Stimulated activated CD8-positive, alpha-beta memory T cell treated with anti-CD3 and anti-CD28 coated beads, Interleukin-7, amount 100 ng/mL, for 48 hours (primary cell): ENCODE measurements at regions not wholly inside any gene's neighbourhood (a gene's known extent, or its start where the extent isn't known, plus 50 kb on each side); places are given as distances from the start of the nearest gene placed in this dataset.
"Not testable (repeated sequence)": the region's sequence is repeated elsewhere in the genome, so short reads cannot be mapped to it uniquely, and the experiment has no call there.

Source experiments
- DNase-seq, 2 donors: peaks; one replicate each; pipeline ENCODE4 v3.0.0-alpha.2; 2020; ENCODE audit warnings: low read depth in 1 of 2; ENCODE audit errors: extremely low read depth in 1 of 2

DNA sequence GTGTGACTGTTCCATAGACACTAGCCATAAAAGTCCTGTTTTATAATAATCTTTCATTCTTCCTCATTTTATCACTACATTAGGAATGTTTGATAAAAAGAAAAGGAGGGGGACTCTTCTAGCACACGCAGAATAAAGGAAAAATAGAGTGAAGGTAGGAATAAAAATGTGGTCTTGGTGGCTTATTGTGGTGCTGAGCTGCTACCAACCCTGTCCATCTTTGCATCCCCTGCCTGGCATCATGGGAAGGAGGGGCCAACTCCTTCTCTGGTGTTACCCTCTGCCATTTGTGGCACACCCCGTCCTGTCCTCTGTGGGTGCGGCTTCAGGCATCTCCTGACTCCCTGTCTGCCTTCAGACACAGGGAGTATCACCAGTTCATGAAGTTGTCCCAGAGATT, 104.9 kb upstream of the ZNF536 start:
- no peak for DNase-seq

DNA sequence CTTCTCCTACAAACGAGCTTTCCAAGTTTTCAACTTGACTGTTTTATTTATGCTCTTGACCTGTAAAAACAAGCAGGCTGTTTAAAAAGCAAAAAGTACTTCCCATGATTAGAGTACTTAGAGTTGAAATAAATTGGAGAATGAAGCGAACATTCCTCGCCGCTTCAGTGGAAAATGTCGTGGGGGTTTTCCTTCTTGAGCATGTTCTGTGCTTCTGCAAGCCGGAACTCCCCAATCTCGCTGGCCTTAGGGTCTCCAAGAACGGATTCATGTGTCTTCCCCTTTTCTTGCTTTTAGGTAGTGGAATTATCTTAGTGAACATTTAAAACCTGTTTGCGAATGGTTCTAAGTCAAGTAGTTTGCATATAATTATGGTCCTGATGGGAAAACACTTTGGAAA, 103.6 kb upstream of the ZNF536 start:
- no peak for DNase-seq

GRCh38 chr19:30269638-30270037, 102.5 kb upstream of the ZNF536 start:
- DNase-seq, result no peak

- DNase-seq, result no peak
Measured at GRCh38 chr19:30271816-30272215, 100.4 kb upstream of the ZNF536 start.

DNA sequence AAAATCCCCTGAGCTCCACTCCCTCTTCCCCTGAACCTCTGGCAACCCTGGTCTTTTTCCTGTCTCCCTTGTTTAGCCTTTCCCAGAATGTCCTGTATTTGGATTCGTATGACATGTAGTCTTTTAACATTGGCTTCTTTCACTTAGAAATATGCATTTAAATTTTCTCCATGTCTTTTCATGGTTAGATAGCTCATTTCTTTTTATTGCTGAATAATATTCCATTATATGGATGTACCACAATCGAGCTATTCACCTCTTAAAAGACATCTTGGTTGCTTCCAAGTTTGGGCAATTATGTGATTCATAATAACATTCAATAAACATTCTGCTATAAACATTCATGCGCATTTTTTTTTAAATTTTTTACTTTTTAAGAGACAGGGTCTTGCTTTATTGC, 99.6 kb upstream of the ZNF536 start:
- DNase-seq, result no peak

- DNase-seq, result no peak
Measured at GRCh38 chr19:30273184-30273583, 99.0 kb upstream of the ZNF536 start.

GRCh38 chr19:30274987-30275386, 97.2 kb upstream of the ZNF536 start:
- no peak for DNase-seq

GRCh38 chr19:30276011-30276882, 95.9 kb upstream of the ZNF536 start:
- DNase-seq, result no peak

DNA sequence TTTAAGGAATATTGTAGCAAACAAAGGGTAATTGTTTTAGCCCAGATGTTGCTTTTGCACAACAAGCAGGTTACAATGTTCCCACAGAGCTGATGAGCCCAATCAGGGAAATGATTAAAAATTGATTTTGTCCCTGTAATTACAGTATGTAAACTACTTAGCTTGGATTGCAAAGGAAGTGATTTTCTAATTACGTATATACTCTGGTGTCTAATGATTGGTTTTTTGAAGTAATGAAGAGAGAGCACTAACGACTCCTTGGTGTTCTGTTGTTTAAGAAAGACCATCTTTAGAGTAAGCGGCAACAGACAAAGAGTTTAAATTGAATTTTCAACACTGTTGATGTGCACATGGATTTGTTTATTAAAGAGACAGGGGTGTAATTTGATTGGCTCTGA, 95.3 kb upstream of the ZNF536 start:
- no peak for DNase-seq

- DNase-seq, result no peak
Measured at GRCh38 chr19:30277941-30278881, 94.0 kb upstream of the ZNF536 start.

- no peak for DNase-seq
Measured at GRCh38 chr19:30278882-30279254, 93.3 kb upstream of the ZNF536 start.

- DNase-seq, result no peak
Measured at GRCh38 chr19:30280018-30280417, 92.2 kb upstream of the ZNF536 start.

DNA sequence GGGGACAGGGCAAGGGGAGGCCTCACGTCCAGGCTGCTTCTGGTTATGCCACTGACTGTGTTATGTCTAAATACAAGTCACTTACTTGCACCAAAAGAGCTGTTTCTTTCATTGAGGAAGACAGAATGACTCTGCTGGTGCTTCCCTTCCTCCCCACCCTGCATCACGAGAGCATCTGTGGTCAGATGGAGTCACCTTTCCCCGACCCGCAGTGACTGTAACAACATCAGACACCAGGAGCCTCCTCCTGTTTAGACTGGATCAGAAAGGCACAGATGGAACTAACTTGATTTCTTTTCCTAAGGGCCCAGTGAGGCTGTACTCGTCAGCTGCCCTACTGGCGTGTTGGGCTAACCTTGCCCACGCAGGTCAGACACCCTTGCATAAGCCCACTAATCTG, 90.3 kb upstream of the ZNF536 start:
- no peak for DNase-seq

DNA sequence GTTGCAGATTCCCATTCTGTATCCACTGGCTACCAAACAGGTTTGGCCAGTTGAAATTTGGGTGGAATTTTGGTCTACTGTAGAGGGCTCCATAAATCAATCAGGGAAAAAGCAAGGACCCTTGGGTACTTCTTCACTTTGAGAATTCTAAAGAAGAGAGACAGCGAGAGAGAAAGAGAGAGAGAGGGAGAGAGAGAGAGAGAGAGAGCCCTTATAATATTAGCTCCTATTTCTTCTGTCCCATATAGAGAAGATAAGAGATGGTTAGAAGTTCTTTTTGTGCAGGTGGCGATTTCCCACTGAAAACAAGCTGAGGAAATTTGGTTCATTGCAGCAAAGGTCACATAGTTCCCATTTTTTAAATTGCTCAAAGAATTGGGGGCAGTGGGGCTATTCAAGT, 88.6 kb upstream of the ZNF536 start:
- DNase-seq, result no peak

GRCh38 chr19:30284209-30284608, 88.0 kb upstream of the ZNF536 start:
- DNase-seq, result no peak

DNA sequence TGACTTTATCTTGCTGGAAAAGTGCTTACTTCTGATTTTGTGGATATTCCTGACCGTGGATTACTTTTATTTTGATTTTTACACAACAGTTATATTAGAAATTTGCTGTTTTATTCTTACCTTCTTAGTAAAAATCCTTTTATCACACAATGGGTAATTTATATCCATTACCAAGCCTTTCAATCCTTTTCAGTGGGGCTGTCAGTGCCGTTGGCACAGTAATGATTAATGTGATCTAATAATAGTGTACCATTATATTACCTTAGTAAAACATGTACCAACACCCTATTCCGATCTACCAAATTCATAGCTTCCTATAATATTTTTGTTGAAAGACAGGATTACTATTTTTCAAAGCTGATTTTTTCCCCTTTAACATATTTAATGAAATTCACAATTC, 87.3 kb upstream of the ZNF536 start:
- no peak for DNase-seq

GRCh38 chr19:30286378-30286777, 85.8 kb upstream of the ZNF536 start:
- DNase-seq, result no peak

GRCh38 chr19:30287259-30287658, 84.9 kb upstream of the ZNF536 start:
- DNase-seq, result no peak

- DNase-seq, result no peak
Measured at GRCh38 chr19:30287973-30288372, 84.2 kb upstream of the ZNF536 start.

GRCh38 chr19:30288911-30289310, 83.3 kb upstream of the ZNF536 start:
- no peak for DNase-seq

DNA sequence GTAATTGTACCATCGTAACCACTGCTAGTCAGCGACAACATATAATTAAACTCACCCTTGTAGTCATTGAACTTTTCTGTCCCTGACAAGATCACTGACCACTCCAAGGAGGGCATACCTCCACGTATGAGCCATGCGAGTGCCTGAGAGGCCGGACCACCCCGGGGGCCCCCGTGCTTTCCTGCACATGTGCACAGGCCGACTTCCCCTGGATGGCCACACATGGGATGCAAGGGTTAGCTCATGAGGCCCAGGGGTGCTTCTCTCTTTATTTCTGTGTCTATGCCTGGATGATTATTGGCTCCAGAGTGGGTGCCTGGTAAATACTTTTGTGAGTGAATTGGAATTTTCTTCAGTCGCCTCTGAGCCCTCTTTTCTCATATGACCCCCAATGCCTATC, 82.8 kb upstream of the ZNF536 start:
- no peak for DNase-seq

DNA sequence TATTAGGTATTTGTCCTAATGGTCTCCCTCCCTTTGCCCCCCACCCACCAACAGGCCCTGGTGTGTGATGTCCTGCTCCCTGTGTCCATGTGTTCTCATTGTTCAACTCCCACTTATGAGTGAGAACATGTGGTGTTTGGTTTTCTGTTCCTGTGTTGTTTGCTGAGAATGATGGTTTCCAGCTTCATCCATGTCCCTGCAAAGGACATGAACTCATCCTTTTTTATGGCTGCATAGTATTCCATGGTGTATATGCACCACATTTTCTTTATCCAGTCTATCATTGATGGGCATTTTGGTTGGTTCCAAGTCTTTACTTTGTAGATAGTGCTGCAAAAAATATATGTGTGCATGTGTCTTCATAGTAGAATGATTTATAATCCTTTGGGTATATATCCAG, 81.4 kb upstream of the ZNF536 start:
- not testable (repeated sequence) for DNase-seq
